ENCODE measurements at regions not wholly inside any gene's neighbourhood (a gene's known extent, or its start where the extent isn't known, plus 50 kb on each side); places are given as distances from the start of the nearest gene placed in this dataset.

- TF ChIP-seq CTCF (IDR thresholded peaks at IDR 0.05), result no peak
- Histone ChIP-seq H3K9me3 (no peaks in the 10 kb centered on the region), H3K4me3 (no peak overlapping the region), H3K4me1 (ENCODE audit: low read depth) (no peaks in the 10 kb centered on the region), H3K36me3 (ENCODE audit: low read depth) (no peaks in the 10 kb centered on the region)
- ATAC-seq, result no peak
- DNase-seq, result no peak
- intact Hi-C loops (cut with DNase I, micrococcal nuclease), result no loop called here
Observed at GRCh38 chr22:34845391-34845790, 220.6 kb upstream of the ISX start.

GRCh38 chr22:34847072-34847471, 218.9 kb upstream of the ISX start:
- DNase-seq (no peak), ATAC-seq (no peak)
- Histone ChIP-seq H3K4me3 (no peak overlapping the region), H3K4me1 (ENCODE audit: low read depth) (no peaks in the 10 kb centered on the region), H3K36me3 (ENCODE audit: low read depth) (no peaks in the 10 kb centered on the region), H3K9me3 (no peaks in the 10 kb centered on the region)
- intact Hi-C loops (cut with DNase I, micrococcal nuclease), result no loop called here
- no peak for TF ChIP-seq CTCF (IDR thresholded peaks at IDR 0.05)

- no peaks in the 10 kb centered on the region for H3K4me1 ChIP-seq (ENCODE audit: low read depth)
- no peak for TF ChIP-seq CTCF (IDR thresholded peaks at IDR 0.05)
- H3K36me3 ChIP-seq (ENCODE audit: low read depth), result no peaks in the 10 kb centered on the region
- ATAC-seq, result no peak
- intact Hi-C loops (cut with DNase I, micrococcal nuclease), result no loop called here
- no peaks in the 10 kb centered on the region for H3K9me3 ChIP-seq
- DNase-seq, result no peak
- no peak overlapping the region for H3K4me3 ChIP-seq
Observed at GRCh38 chr22:34849965-34850364, 216.0 kb upstream of the ISX start.

GRCh38 chr22:34851918-34852662, 213.9 kb upstream of the ISX start:
- Histone ChIP-seq H3K9me3 (no peaks in the 10 kb centered on the region), H3K36me3 (ENCODE audit: low read depth) (no peaks in the 10 kb centered on the region), H3K4me3 (no peak overlapping the region), H3K4me1 (ENCODE audit: low read depth) (no peaks in the 10 kb centered on the region)
- intact Hi-C loops (cut with DNase I, micrococcal nuclease), result no loop called here
- no peak for TF ChIP-seq CTCF (IDR thresholded peaks at IDR 0.05)
- ATAC-seq (no peak), DNase-seq (no peak)

- Histone ChIP-seq H3K4me3 (no peak overlapping the region), H3K4me1 (ENCODE audit: low read depth) (no peaks in the 10 kb centered on the region), H3K9me3 (no peaks in the 10 kb centered on the region), H3K36me3 (ENCODE audit: low read depth) (no peaks in the 10 kb centered on the region)
- ATAC-seq, result no peak
- DNase-seq, result no peak
- TF ChIP-seq CTCF (IDR thresholded peaks at IDR 0.05), result no peak
- intact Hi-C loops (cut with DNase I, micrococcal nuclease), result no loop called here
Observed at GRCh38 chr22:34855471-34855870, 210.5 kb upstream of the ISX start.

- H3K4me1 ChIP-seq (ENCODE audit: low read depth), result no peaks in the 10 kb centered on the region
- no peak for TF ChIP-seq CTCF (IDR thresholded peaks at IDR 0.05)
- intact Hi-C loops (cut with DNase I, micrococcal nuclease), result no loop called here
- H3K9me3 ChIP-seq, result no peaks in the 10 kb centered on the region
- H3K4me3 ChIP-seq, result no peak overlapping the region
- H3K36me3 ChIP-seq (ENCODE audit: low read depth), result no peaks in the 10 kb centered on the region
- no peak for ATAC-seq
- no peak for DNase-seq
Observed at GRCh38 chr22:34858066-34858465, 207.9 kb upstream of the ISX start.

Data from mucosa of descending colon (tissue), 3 donors.